ENCODE measurements at regions not wholly inside any gene's neighbourhood (a gene's known extent, or its start where the extent isn't known, plus 50 kb on each side); places are given as distances from the start of the nearest gene placed in this dataset.

DNA sequence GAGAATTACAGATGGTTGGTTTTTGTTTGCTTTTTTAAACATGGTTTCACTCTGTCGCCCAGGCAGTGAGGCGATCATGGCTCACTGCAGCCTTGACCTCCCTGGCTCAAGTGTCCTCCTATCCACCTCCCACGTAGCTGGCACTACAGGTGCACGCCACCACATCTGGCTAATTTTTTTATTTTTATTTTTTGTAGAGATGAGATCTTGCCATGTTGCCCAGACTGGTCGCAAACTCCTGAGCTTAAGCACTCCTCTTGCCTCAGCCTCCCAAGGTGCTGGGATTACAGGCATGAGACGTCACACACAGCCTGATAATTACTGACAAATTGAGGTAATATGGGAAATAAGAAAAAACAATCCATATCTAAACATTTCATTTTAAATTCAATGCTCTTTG is 110.5 kb upstream of the ZSWIM2 start:
- TF ChIP-seq SUZ12 (IDR thresholded peaks at IDR 0.05; ENCODE audit: extremely low read depth, insufficient read depth, insufficient read length) (no peak), YY1 (IDR thresholded peaks at IDR 0.05; ENCODE audit: insufficient read depth, insufficient read length) (no peak), ZNF274 (IDR thresholded peaks at IDR 0.05; ENCODE audit: low read depth, low read length) (no peak)
- Histone ChIP-seq H3K27me3 (ENCODE audit: insufficient read depth, insufficient read length) (no peaks in the 10 kb centered on the region), H3K4me1 (ENCODE audit: insufficient read depth, insufficient read length) (no peaks in the 10 kb centered on the region), H3K36me3 (ENCODE audit: insufficient read depth, insufficient read length, low read length) (no peaks in the 10 kb centered on the region), H3K4me3 (ENCODE audit: insufficient read length, low read depth) (no peak overlapping the region), H3K9ac (ENCODE audit: insufficient read length, low read depth) (no peak overlapping the region), H3K9me3 (ENCODE audit: insufficient read depth, low read length) (no peaks in the 10 kb centered on the region; the same call in 1 of the 2 replicates)
- DNase-seq (ENCODE audit: low read depth, low spot score): no peak

DNA sequence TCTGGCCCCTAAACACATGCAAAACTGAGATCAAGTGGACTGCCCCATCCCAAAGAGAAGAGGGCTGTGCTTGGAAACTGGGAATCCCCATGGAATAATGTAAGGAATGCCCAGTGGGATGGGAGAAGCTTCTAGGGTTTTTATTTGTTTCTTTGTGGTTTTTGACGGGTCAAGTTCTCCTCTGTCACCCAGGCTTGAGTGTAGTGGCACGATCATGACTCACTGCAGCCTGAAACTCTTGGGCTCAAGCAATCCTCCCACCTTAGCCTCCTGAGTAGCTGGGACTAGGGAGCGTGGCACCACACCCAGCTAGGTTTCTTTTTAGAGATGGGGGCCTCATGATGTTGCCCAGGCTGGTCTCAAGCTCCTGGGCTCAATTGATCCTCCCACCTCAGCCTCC is 101.7 kb upstream of the ZSWIM2 start:
- H3K4me3 ChIP-seq (ENCODE audit: insufficient read length, low read depth): no peak overlapping the region
- no peak for DNase-seq (ENCODE audit: low read depth, low spot score)
- H3K36me3 ChIP-seq (ENCODE audit: insufficient read depth, insufficient read length, low read length): no peaks in the 10 kb centered on the region
- no peak for TF ChIP-seq YY1 (IDR thresholded peaks at IDR 0.05; ENCODE audit: insufficient read depth, insufficient read length)
- no peaks in the 10 kb centered on the region for H3K27me3 ChIP-seq (ENCODE audit: insufficient read depth, insufficient read length)
- no peaks in the 10 kb centered on the region for H3K4me1 ChIP-seq (ENCODE audit: insufficient read depth, insufficient read length)
- no peak overlapping the region for H3K9ac ChIP-seq (ENCODE audit: insufficient read length, low read depth)
- no peaks in the 10 kb centered on the region for H3K9me3 ChIP-seq (ENCODE audit: insufficient read depth, low read length)

DNA sequence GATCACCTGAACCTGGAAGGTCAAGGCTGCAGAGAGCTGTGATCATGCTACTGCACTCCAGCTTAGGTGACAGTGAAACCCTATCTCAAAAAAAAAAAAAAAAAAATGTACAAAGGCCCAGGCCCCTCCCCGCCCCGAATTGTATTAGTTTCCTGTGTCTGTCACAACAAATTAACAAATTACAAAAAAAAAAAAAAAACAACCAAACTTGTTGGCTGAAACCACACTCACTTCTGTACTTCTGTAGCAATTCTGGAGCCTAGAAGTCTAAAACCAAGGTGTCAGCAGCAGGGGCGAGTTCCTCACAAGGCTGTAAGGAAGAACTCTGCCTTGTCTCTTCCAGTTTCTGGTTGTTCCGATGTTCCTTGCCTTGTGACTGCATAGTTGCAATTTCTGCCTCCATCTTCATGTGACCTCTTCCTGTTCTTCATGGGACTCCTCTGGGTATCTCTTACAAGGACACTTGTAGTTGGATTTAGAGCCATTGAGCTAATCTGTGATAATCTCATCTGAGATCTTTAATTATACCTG is 100.8 kb upstream of the ZSWIM2 start:
- Histone ChIP-seq H3K9ac (ENCODE audit: insufficient read length, low read depth) (no peak overlapping the region), H3K36me3 (ENCODE audit: insufficient read depth, insufficient read length, low read length) (no peaks in the 10 kb centered on the region), H3K4me1 (ENCODE audit: insufficient read depth, insufficient read length) (no peaks in the 10 kb centered on the region), H3K9me3 (ENCODE audit: insufficient read depth, low read length) (no peaks in the 10 kb centered on the region), H3K4me3 (ENCODE audit: insufficient read length, low read depth) (no peak overlapping the region), H3K27me3 (ENCODE audit: insufficient read depth, insufficient read length) (no peaks in the 10 kb centered on the region)
- no peak for TF ChIP-seq SUZ12 (IDR thresholded peaks at IDR 0.05; ENCODE audit: extremely low read depth, insufficient read depth, insufficient read length)
- no peak for DNase-seq (ENCODE audit: low read depth, low spot score)

DNA sequence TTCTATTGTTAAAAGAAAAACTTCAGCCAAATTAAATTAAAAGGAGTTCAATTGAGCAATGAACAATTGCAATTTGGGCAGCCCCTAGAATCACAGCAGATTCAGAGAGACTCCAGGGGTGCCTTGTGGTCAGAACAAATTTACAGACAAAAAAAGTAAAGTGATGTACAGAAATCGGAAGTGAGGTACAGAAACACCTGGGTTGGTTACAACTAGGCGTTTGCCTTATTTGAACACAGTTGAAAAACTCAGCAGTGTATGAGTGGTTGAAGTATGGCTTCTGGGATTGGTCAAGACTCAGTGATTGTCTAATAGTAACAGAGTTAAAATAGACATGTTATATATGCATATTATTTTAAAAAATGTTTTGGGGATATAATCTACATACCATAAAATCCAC is 98.5 kb upstream of the ZSWIM2 start:
- Histone ChIP-seq H3K27me3 (ENCODE audit: insufficient read depth, insufficient read length) (no peaks in the 10 kb centered on the region), H3K9me3 (ENCODE audit: insufficient read depth, low read length) (no peaks in the 10 kb centered on the region), H3K36me3 (ENCODE audit: insufficient read depth, insufficient read length, low read length) (no peaks in the 10 kb centered on the region), H3K9ac (ENCODE audit: insufficient read length, low read depth) (no peak overlapping the region), H3K4me1 (ENCODE audit: insufficient read depth, insufficient read length) (no peaks in the 10 kb centered on the region), H3K4me3 (ENCODE audit: insufficient read length, low read depth) (no peak overlapping the region)
- TF ChIP-seq ZNF274 (IDR thresholded peaks at IDR 0.05; ENCODE audit: low read depth, low read length) (no peak), YY1 (IDR thresholded peaks at IDR 0.05; ENCODE audit: insufficient read depth, insufficient read length) (no peak), SUZ12 (IDR thresholded peaks at IDR 0.05; ENCODE audit: extremely low read depth, insufficient read depth, insufficient read length) (no peak)
- no peak for DNase-seq (ENCODE audit: low read depth, low spot score)

DNA sequence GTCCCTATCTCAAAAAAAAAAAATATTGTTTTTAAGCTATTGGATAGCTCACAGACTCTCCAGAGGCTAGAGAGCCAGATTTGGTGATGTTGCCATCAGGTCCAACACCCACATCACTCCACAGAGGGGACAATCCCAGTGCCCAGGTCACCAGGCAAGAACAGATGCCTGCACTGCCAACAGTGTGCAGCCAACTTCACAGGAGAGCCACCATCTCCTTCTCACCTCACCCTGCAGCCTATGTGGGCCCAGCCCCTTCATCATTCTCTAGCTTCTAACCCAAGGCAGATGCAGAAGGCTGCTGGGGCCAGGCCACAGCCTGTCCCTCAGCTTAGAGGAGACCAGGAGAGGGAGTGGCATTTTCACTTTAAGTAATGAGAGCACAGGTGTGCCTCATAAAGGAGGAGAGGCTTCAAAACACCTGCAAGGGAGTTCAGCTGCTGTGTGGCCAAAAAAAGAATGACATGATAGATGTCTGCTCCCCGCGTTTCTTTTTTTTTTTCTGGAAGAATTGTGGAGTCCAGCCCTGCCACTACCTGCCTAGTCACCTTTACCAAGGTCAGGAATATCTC is 98.0 kb upstream of the ZSWIM2 start:
- DNase-seq (ENCODE audit: low read depth, low spot score): no peak
- TF ChIP-seq ZNF274 (IDR thresholded peaks at IDR 0.05; ENCODE audit: low read depth, low read length) (no peak), SUZ12 (IDR thresholded peaks at IDR 0.05; ENCODE audit: extremely low read depth, insufficient read depth, insufficient read length) (no peak), YY1 (IDR thresholded peaks at IDR 0.05; ENCODE audit: insufficient read depth, insufficient read length) (no peak)
- Histone ChIP-seq H3K9me3 (ENCODE audit: insufficient read depth, low read length) (no peaks in the 10 kb centered on the region), H3K4me1 (ENCODE audit: insufficient read depth, insufficient read length) (no peaks in the 10 kb centered on the region), H3K9ac (ENCODE audit: insufficient read length, low read depth) (no peak overlapping the region), H3K27me3 (ENCODE audit: insufficient read depth, insufficient read length) (no peaks in the 10 kb centered on the region), H3K36me3 (ENCODE audit: insufficient read depth, insufficient read length, low read length) (no peaks in the 10 kb centered on the region), H3K4me3 (ENCODE audit: insufficient read length, low read depth) (no peak overlapping the region)

DNA sequence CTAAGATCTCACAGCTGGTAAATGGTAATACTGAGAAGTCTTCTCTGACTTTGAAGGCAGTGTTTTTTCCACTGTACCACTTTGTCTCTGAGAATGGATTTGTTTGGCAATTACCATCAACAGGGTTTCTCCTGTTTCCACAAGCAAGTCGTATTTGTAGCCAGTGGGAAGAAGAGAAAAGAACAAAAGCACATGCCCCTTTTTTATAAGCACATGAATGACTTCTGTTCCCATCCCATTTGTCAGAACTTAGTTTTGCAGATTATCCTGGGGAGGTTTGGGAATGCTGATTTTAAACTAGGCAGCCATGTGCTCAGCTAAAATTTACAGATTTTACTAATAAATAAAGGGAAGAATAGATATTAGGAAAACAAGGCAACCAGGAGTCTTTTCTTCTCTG is 92.9 kb upstream of the ZSWIM2 start:
- TF ChIP-seq ZNF274 (IDR thresholded peaks at IDR 0.05; ENCODE audit: low read depth, low read length): no peak
- DNase-seq (ENCODE audit: low read depth, low spot score): no peak
- Histone ChIP-seq H3K4me3 (ENCODE audit: insufficient read length, low read depth) (no peak overlapping the region), H3K9ac (ENCODE audit: insufficient read length, low read depth) (no peak overlapping the region), H3K27me3 (ENCODE audit: insufficient read depth, insufficient read length) (no peaks in the 10 kb centered on the region), H3K9me3 (ENCODE audit: insufficient read depth, low read length) (no peaks in the 10 kb centered on the region), H3K36me3 (ENCODE audit: insufficient read depth, insufficient read length, low read length) (no peaks in the 10 kb centered on the region), H3K4me1 (ENCODE audit: insufficient read depth, insufficient read length) (no peaks in the 10 kb centered on the region)

DNA sequence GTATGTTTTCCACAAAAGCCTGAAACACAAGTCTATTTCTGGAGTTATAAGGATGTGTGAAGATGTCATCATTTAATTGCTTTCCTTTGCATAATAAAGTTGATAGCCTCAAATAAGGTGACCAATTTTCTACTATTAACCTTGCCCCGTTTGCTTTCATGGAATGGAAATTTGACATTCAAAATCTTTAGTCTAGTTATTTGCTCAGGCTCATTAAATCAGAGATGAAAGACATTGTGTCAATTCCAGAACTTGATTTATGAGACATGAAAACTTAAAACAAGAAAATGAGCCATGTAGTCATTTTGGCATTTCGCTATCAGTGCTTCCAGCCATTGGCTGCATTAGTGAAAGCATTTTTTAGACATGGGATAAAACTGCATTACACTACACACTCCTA is 91.5 kb upstream of the ZSWIM2 start:
- no peak for TF ChIP-seq ZNF274 (IDR thresholded peaks at IDR 0.05; ENCODE audit: low read depth, low read length)
- no peak for TF ChIP-seq YY1 (IDR thresholded peaks at IDR 0.05; ENCODE audit: insufficient read depth, insufficient read length)
- TF ChIP-seq SUZ12 (IDR thresholded peaks at IDR 0.05; ENCODE audit: extremely low read depth, insufficient read depth, insufficient read length): no peak
- H3K4me1 ChIP-seq (ENCODE audit: insufficient read depth, insufficient read length): no peaks in the 10 kb centered on the region
- no peak for DNase-seq (ENCODE audit: low read depth, low spot score)
- no peaks in the 10 kb centered on the region for H3K27me3 ChIP-seq (ENCODE audit: insufficient read depth, insufficient read length)
- no peaks in the 10 kb centered on the region for H3K36me3 ChIP-seq (ENCODE audit: insufficient read depth, insufficient read length, low read length)
- H3K9me3 ChIP-seq (ENCODE audit: insufficient read depth, low read length): no peaks in the 10 kb centered on the region
- no peak overlapping the region for H3K9ac ChIP-seq (ENCODE audit: insufficient read length, low read depth)
- no peak overlapping the region for H3K4me3 ChIP-seq (ENCODE audit: insufficient read length, low read depth)

DNA sequence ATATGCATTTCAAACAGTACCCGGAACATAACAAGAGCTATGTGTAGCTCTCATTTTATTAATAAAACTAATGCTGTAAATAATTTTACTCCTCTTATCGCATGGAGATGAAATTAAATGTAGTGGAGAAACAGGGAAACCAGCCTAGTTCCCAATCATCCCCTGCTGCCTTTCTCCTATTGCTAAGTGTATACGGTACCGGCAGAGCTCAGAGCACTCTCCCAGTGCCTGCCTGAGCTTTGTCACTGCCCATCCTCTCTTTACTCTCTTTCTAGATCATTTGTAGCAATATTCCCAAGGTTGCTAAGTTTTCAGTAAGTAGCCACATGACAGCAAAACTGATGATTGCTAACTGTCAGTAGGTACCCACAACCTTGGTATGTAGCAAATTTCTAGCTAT is 85.5 kb upstream of the ZSWIM2 start:
- TF ChIP-seq SUZ12 (IDR thresholded peaks at IDR 0.05; ENCODE audit: extremely low read depth, insufficient read depth, insufficient read length) (no peak), ZNF274 (IDR thresholded peaks at IDR 0.05; ENCODE audit: low read depth, low read length) (no peak), YY1 (IDR thresholded peaks at IDR 0.05; ENCODE audit: insufficient read depth, insufficient read length) (no peak)
- H3K9me3 ChIP-seq (ENCODE audit: insufficient read depth, low read length): no peaks in the 10 kb centered on the region
- no peaks in the 10 kb centered on the region for H3K4me1 ChIP-seq (ENCODE audit: insufficient read depth, insufficient read length)
- DNase-seq (ENCODE audit: low read depth, low spot score): no peak
- H3K4me3 ChIP-seq (ENCODE audit: insufficient read length, low read depth): no peak overlapping the region
- no peaks in the 10 kb centered on the region for H3K36me3 ChIP-seq (ENCODE audit: insufficient read depth, insufficient read length, low read length)
- no peaks in the 10 kb centered on the region for H3K27me3 ChIP-seq (ENCODE audit: insufficient read depth, insufficient read length)
- H3K9ac ChIP-seq (ENCODE audit: insufficient read length, low read depth): no peak overlapping the region

Measured in NT2/D1 (cell line).